Stimulated activated CD4-positive, alpha-beta T cell treated with anti-CD3 and anti-CD28 coated beads, TNF-alpha, amount 100 ng/mL, for 1 hour (primary cell): ENCODE measurements at regions not wholly inside any gene's neighbourhood (a gene's known extent, or its start where the extent isn't known, plus 50 kb on each side); places are given as distances from the start of the nearest gene placed in this dataset.
"Not testable (repeated sequence)": the region's sequence is repeated elsewhere in the genome, so short reads cannot be mapped to it uniquely, and the experiment has no call there.

Experiments used
- DNase-seq, 3 donors: peaks; one replicate each; pipeline ENCODE4 v3.0.0-alpha.2; 2020; ENCODE audit warnings: low read depth in 3 of 3, low spot score in 1 of 3

- DNase-seq: not testable (repeated sequence)
These were observed 175.2 kb upstream of the PLGLB1 start for GRCh38 chr2:87196720-87197388.

DNA sequence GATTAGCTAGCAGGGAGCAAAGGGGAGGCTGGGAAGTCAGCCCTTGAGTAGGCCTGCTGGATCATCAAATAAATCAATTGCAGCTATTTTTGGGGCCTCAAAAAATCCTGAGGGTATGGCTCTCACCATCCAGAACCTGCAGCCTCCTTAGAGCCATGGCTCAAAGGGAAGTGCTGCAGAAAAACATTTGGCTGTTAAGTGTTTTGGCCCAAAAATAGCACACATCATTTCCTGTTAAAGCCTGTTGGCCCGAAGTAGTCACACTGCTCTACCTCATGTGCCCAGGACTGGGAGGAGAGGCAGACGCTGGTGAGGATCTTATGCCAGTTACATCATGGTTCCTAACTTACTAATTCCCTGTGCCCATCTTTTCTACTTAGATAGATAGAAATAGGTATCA is 176.8 kb upstream of the PLGLB1 start:
- not testable (repeated sequence) for DNase-seq

DNA sequence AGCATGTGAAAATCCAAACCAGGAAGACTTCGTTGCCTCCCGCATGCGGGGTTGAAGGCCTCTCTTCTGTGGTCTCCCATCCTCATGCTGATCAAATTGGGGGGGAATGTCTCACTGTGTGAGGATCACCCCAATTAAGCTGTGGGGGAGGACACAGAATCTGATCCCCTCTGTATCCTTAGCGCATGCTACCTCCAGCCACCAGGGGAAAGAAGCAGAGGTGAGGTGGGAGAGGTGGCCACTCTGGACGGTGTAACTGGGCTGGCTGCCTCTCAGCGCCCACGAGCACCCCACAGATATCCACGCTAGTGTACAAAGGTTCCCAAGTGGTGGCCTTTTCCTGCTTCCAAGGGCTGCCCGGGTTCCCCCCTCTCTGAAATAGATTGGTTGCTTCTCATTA is 177.6 kb upstream of the PLGLB1 start:
- DNase-seq: not testable (repeated sequence)

- not testable (repeated sequence) for DNase-seq
These were observed 183.0 kb upstream of the PLGLB1 start for GRCh38 chr2:87204569-87205147.

GRCh38 chr2:87212938-87213337 is 191.3 kb upstream of the PLGLB1 start:
- DNase-seq: not testable (repeated sequence)

DNA sequence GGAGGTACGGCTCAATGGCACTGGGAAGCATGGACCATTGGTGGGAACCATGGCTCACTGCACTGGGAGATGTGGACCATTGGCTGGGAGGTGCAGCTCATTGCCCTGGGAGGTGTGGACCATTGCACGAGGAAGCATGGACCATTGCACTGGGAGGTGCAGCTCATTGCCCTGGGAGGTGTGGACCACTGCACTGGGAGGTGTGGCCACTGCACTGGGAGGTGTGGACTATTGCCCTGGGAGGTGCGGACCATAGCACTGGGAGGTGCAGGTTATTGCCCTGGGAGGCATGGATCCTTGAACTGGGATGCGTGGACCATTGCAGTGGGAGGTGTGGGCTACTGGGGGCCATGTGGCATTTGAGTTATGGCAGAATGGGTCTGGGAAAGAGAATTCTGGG is 195.4 kb upstream of the PLGLB1 start:
- DNase-seq: not testable (repeated sequence)

GRCh38 chr2:87217741-87218410 is 196.2 kb upstream of the PLGLB1 start:
- DNase-seq: peak; percentile 11 to 59 (median 51)

GRCh38 chr2:87220651-87221050 is 199.0 kb upstream of the PLGLB1 start:
- not testable (repeated sequence) for DNase-seq

- DNase-seq: not testable (repeated sequence)
These were observed 200.5 kb upstream of the PLGLB1 start for GRCh38 chr2:87222131-87222530.

DNA sequence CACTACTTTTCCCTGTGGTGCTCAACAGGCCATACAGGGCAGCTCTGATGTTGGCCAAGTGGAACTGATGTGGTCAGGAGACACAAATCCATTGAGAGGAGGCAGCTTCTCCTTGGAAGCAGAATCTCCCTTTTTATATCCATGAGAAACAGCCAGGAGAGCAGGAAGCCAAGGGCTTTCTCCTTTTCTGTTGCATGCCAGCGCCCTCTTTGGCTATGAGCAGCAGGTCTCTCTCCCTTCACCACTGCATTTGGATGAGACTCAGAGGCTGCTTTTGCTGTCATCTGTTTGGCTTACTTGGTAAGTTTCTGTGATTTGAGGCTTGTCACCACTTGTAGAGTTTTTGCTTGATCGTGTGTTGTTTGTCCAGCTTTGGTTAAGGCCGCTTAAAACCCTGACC is 202.2 kb upstream of the PLGLB1 start:
- not testable (repeated sequence) for DNase-seq

- not testable (repeated sequence) for DNase-seq
These were observed 207.5 kb upstream of the PLGLB1 start for GRCh38 chr2:87229091-87229689.

DNA sequence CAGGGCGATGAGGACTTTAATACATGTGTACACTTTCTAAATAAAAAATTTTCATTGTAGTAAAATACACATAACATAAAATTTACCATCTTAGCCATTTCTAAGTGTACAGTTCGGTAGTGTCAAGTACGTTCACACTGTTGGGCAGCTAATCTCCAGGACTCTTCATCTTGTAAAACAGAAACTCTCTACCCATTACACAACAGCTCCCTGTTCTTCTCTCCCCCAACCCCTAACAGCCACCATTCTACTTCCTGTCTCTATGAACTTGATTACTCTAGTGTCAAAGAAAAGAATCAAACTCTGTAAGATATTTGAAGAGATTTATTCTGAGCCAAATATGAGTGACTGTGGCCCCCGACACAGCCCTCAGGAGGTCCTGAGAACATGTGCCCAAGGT is 208.3 kb upstream of the PLGLB1 start:
- not testable (repeated sequence) for DNase-seq

GRCh38 chr2:87235333-87235981 is 213.8 kb upstream of the PLGLB1 start:
- not testable (repeated sequence) for DNase-seq

DNA sequence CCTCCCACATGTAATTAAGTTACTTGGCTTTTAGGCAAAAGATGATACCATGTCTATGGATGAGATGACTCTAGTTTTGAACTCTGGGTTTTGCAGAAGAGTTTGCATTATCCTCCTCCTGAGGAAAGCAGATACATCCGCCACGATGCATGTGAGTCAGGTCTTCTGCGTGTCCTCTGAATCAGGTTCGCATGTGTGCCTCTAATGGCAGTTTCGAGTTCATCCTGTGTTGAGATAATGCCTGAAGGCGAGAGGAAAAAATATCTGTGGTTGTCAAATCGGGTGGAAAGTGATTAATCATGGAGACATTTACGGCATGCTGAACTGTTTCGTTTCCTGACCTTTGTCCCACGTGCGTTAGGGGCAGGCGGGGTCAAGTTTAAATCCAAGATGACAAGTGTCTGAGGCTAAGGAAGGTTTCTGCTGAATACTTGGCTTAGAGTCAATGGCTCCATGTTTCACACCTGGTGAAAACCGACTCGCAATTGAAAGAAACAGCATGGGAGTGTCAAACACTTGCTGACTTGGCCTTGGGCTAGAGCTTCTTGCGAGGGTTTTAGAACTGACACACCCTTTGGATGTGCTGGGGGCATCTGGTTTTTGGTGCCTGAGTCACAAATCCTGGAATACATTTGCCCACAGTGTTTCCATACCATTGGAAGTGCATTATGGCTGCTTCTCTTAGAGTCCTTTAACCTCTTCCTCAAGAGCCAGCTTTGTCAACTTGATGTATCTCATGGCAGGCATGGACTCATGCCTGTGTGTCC is 216.1 kb upstream of the PLGLB1 start:
- DNase-seq: not testable (repeated sequence)

DNA sequence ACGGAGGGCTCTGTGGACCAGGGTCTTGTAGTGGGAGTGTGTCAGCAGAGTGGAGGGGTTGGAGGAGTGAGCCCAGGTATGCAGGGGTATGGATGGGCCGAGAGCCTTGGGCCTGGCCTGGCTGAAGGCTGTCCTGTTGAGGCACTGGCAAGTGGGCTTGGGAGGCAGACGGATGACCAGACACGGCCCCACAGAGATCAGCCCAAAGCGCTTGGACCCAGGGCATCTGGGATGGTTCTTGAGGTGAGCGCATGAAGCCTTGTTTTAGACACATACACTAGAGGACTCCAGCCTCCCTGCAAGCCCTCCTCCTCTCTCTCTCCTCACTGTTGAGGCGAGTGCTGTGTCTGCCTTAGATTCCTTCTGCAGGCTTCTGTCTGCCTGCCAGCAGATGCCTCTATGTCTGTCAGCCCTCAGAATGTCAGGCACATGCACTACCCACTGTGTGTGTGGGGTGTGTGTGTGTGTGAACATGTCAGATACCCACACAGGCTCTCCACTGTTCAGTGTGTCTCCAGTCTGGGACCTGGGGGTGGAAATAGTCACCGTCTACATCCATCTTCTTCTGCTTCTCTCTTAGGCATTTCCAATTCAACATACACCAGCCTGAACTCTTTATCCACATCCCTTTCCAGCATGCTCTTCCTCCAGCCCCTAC is 218.0 kb upstream of the PLGLB1 start:
- not testable (repeated sequence) for DNase-seq

DNA sequence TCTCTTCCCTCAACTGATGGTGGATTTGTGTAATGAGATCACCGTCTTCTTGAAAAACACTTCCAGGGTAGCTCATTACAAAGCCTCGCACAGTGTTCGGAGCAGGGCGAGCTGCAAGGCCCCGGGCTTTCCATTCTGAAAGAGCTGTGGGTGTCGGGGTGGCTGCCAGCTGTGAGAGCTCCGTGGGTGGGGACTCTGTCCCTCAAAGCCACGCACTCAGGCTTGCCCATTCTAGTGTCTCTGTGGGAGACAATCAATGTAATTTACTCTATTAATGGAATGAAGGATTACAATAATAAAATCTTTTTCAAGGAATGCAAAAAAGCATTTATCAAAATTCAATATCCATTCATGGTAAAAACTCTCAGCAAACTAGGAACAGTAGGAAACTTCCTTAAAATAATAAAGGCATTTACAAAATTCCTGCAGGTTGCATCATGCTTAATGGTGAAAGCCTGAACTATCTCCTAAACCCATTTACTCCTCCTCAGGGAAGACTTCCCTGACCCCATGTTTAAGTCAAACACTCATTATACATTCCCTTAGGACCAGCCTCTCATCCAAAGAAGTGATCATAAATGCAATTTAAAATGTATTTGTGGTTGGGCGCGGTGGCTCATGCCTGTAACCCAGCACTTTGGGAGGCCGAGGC is 224.5 kb upstream of the PLGLB1 start:
- not testable (repeated sequence) for DNase-seq

GRCh38 chr2:87252046-87252445 is 230.4 kb upstream of the PLGLB1 start:
- DNase-seq: not testable (repeated sequence)

GRCh38 chr2:87254562-87254961 is 232.9 kb upstream of the PLGLB1 start:
- DNase-seq: not testable (repeated sequence)

GRCh38 chr2:87255410-87255809 is 233.8 kb upstream of the PLGLB1 start:
- not testable (repeated sequence) for DNase-seq
